Memory B cell (primary cell): ENCODE measurements at regions not wholly inside any gene's neighbourhood (a gene's known extent, or its start where the extent isn't known, plus 50 kb on each side); places are given as distances from the start of the nearest gene placed in this dataset.

Experiments
- ATAC-seq: fragments of 150-1000 bp; cut with Tn5 transposase; 2 replicates; pipeline ENCODE4 v1.10.0; 2021; ENCODE audit warnings: low read depth, mild to moderate bottlenecking, moderate library complexity
- DNase-seq, 2 donors: peaks; one replicate each; pipeline ENCODE4 v3.0.0; 2022; ENCODE audit warnings: low spot score in 2 of 2
- H3K27ac Mint-ChIP-seq: one replicate; pipeline ENCODE4 v1.8.0; 2022; ENCODE audit warnings: mild to moderate bottlenecking, moderate library complexity, mixed read lengths
- H3K27me3 Mint-ChIP-seq: one replicate; pipeline ENCODE4 v1.8.0; 2022; ENCODE audit warnings: mixed read lengths
- H3K36me3 Mint-ChIP-seq: one replicate; pipeline ENCODE4 v1.8.0; 2022; ENCODE audit warnings: mild to moderate bottlenecking, mixed read lengths
- H3K4me1 Mint-ChIP-seq: one replicate; pipeline ENCODE4 v1.8.0; 2022; ENCODE audit warnings: mixed read lengths
- H3K4me3 Mint-ChIP-seq: one replicate; pipeline ENCODE4 v1.8.0; 2022; ENCODE audit warnings: mild to moderate bottlenecking, moderate library complexity, mixed read lengths
- H3K9me3 Mint-ChIP-seq: one replicate; pipeline ENCODE4 v1.8.0; 2022; ENCODE audit warnings: mixed read lengths

GRCh38 chr3:194985031-194985578 lies 285.9 kb downstream of the XXYLT1 start:
- Mint-ChIP-seq H3K27me3 (peaks cover 15% of the 10 kb centered on the region), H3K27ac (no peak overlapping the region), H3K36me3 (peaks cover 2% of the 10 kb centered on the region), H3K9me3 (peaks cover 1% of the 10 kb centered on the region), H3K4me3 (no peak overlapping the region), H3K4me1 (no peaks in the 10 kb centered on the region)
- no peak for DNase-seq
- no peak for ATAC-seq

DNA sequence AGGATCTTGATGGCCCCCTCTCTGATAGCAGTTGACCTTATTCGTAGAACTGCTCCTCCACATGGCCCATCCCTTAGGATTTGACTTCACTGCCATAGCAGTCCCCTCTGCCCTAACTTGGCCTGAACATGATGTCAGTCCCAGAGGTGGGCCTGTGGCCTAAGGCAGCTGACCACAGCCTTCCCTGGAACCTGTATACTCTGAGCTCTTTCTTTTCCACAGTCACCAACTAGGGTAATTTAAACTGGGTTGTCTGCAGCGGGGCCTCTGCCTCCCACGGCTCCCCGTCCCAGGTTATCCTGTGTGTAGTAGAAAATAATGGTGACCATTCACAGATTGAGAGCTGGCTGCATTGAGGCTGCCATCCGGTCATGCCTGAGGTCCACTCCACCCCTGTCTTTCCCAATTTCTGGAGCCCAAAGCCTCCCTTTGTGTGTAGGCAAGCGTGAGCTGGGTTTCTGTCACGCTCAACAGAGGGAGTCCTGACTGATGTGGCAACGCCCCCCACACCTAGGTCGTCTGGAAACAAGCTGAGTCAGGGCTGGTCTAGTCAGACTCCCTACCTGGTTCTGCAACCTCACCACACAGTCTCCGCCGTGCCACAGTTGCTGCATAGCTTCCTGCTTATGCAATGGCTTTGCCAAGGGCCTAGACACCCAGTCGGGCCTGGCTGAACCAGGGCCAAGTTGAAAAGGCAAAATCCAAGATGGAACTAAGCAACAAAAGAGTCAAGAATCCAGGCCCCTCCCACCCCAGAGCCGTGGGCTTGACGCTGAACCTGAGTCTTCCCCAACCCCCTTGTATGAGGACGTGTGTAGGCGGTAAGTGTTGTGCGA lies 284.5 kb downstream of the XXYLT1 start:
- Mint-ChIP-seq H3K4me1 (no peaks in the 10 kb centered on the region), H3K27me3 (peaks cover 17% of the 10 kb centered on the region), H3K4me3 (no peak overlapping the region), H3K36me3 (peaks cover 2% of the 10 kb centered on the region), H3K9me3 (peaks cover 4% of the 10 kb centered on the region), H3K27ac (no peak overlapping the region)
- ATAC-seq, result no peak
- no peak for DNase-seq

- peaks cover 3% of the 10 kb centered on the region for H3K9me3 Mint-ChIP-seq
- H3K27me3 Mint-ChIP-seq, result peaks cover 16% of the 10 kb centered on the region
- DNase-seq, result no peak
- ATAC-seq, result no peak
- no peaks in the 10 kb centered on the region for H3K4me1 Mint-ChIP-seq
- no peak overlapping the region for H3K4me3 Mint-ChIP-seq
- H3K36me3 Mint-ChIP-seq, result no peaks in the 10 kb centered on the region
- no peak overlapping the region for H3K27ac Mint-ChIP-seq
These were observed 283.1 kb downstream of the XXYLT1 start for GRCh38 chr3:194987571-194988494.

DNA sequence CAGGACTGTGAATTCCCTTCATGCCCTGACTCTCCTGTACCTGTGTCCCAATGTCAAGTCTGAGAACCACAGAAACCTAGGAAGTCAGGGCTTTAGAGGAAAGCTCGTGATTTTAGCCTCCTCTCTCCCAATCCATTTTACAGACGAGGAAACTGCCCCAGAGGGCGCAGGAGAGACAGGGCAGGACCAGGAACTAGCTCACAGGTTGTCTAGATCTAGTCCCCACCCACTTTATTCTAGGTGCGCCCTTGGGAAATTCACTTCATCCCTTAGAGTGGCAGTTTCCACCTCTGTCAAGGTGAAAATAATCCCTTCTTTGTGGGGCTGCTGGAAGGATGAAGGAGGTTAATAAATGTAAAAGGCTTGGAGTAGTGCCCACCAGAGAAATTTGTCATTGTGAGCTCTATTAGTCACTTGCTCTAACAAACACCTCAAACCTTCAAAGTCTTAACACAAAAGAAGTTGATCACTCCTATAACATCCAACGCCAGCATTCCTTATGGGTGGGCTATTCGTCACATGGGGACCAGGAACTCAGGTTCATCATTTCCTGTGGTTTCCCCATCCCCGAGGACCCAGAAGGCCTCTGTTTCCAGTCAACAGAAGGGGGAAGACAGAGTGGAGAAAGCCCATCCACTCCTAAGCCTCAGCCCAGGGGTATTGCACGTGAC lies 282.3 kb downstream of the XXYLT1 start:
- H3K4me1 Mint-ChIP-seq, result no peaks in the 10 kb centered on the region

DNA sequence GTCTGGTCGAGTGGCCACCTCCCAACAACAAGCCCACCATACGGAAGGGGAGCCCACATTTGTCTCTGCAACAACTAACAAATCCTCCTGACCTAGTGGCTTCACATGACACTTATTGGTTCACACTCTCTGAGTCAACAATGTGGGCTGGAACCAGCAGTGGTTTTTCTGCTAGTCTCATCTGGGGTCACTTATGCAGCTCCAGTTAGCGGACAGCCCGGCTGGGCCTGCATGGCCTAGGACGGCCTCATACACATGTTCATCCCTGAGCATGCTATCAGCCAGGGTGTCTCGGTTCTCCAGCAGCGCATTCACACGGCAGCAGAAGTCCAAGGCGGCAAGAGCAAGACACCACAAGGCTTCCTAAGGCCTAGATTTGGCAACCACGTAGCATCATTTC lies 281.7 kb downstream of the XXYLT1 start:
- Mint-ChIP-seq H3K36me3 (no peaks in the 10 kb centered on the region), H3K27me3 (peaks cover 12% of the 10 kb centered on the region), H3K4me1 (no peaks in the 10 kb centered on the region), H3K27ac (no peak overlapping the region), H3K9me3 (peaks cover 3% of the 10 kb centered on the region), H3K4me3 (no peak overlapping the region)
- no peak for DNase-seq
- no peak for ATAC-seq

More for the DNA sequence above, 282.3 kb downstream of the XXYLT1 start:
- Mint-ChIP-seq H3K9me3 (peaks cover 3% of the 10 kb centered on the region), H3K27ac (no peak overlapping the region), H3K4me3 (no peak overlapping the region), H3K27me3 (peaks cover 15% of the 10 kb centered on the region), H3K36me3 (no peaks in the 10 kb centered on the region)
- DNase-seq, result no peak
- no peak for ATAC-seq

GRCh38 chr3:194990454-194991337 lies 280.3 kb downstream of the XXYLT1 start:
- H3K4me3 Mint-ChIP-seq, result no peak overlapping the region
- no peak overlapping the region for H3K27ac Mint-ChIP-seq
- H3K4me1 Mint-ChIP-seq, result no peaks in the 10 kb centered on the region
- ATAC-seq (no peak), DNase-seq (no peak)
- peaks cover 11% of the 10 kb centered on the region for H3K27me3 Mint-ChIP-seq
- no peaks in the 10 kb centered on the region for H3K36me3 Mint-ChIP-seq
- H3K9me3 Mint-ChIP-seq, result peaks cover 3% of the 10 kb centered on the region

- Mint-ChIP-seq H3K27ac (no peak overlapping the region), H3K4me1 (no peaks in the 10 kb centered on the region), H3K27me3 (peaks cover 8% of the 10 kb centered on the region), H3K9me3 (peaks cover 3% of the 10 kb centered on the region), H3K36me3 (no peaks in the 10 kb centered on the region), H3K4me3 (no peak overlapping the region)
- ATAC-seq, result no peak
- no peak for DNase-seq
These were observed 279.7 kb downstream of the XXYLT1 start for GRCh38 chr3:194991338-194991654.

DNA sequence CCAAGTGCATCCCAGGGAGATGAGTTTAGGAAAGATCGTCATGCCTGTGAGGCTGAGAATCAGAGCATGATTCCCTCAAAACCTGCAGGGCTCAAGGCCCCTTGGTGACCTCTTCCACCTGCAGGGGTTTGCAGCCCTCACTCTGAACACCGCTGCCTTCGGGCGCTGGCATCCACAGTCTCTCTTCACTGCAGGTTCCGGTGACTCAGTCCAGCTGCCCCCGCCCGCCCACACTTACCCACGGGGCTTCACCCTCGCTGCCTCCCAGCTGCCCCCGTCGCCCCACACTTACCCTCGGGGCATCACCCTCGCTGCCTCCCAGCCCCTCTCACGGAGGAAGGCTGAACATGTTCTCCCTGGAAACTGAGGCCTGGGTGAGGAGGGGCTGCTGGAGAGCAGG lies 277.1 kb downstream of the XXYLT1 start:
- ATAC-seq (no peak), DNase-seq (no peak)
- Mint-ChIP-seq H3K9me3 (peaks cover 3% of the 10 kb centered on the region), H3K36me3 (no peaks in the 10 kb centered on the region), H3K27ac (no peak overlapping the region), H3K4me3 (no peak overlapping the region), H3K27me3 (peaks cover 8% of the 10 kb centered on the region), H3K4me1 (no peaks in the 10 kb centered on the region)

- H3K27me3 Mint-ChIP-seq, result peaks cover 6% of the 10 kb centered on the region
- no peak for ATAC-seq
- DNase-seq, result no peak
- peaks cover 3% of the 10 kb centered on the region for H3K9me3 Mint-ChIP-seq
- no peaks in the 10 kb centered on the region for H3K36me3 Mint-ChIP-seq
- no peak overlapping the region for H3K4me3 Mint-ChIP-seq
- H3K4me1 Mint-ChIP-seq, result no peaks in the 10 kb centered on the region
- no peak overlapping the region for H3K27ac Mint-ChIP-seq
These were observed 276.4 kb downstream of the XXYLT1 start for GRCh38 chr3:194994551-194994981.

DNA sequence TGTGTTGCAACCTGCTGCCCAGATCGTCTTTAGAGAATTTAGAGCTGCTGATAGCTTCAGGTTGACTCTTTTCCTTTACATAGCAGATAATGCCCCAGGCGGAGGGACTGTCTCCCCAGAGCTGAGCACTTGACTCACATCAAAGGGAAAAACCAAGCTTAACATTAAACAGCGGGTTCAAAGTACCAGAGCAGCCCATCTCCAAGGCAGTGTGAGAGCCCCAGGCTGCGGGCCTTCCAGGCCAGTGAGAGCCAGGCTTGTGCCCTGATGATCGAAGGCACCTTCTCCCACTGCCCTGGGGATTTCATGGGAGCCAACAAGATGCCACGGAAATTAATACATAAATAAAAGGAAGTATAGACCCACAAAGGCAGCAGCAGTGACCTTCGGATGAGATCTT lies 275.6 kb downstream of the XXYLT1 start:
- Mint-ChIP-seq H3K27ac (no peak overlapping the region), H3K4me1 (no peaks in the 10 kb centered on the region), H3K27me3 (peaks cover 4% of the 10 kb centered on the region), H3K9me3 (peaks cover 3% of the 10 kb centered on the region), H3K36me3 (no peaks in the 10 kb centered on the region), H3K4me3 (no peak overlapping the region)
- no peak for ATAC-seq
- DNase-seq, result no peak

GRCh38 chr3:194995922-194996321 lies 275.0 kb downstream of the XXYLT1 start:
- no peak overlapping the region for H3K4me3 Mint-ChIP-seq
- H3K4me1 Mint-ChIP-seq, result no peaks in the 10 kb centered on the region
- H3K27ac Mint-ChIP-seq, result no peak overlapping the region
- no peaks in the 10 kb centered on the region for H3K36me3 Mint-ChIP-seq
- H3K9me3 Mint-ChIP-seq, result peaks cover 3% of the 10 kb centered on the region
- DNase-seq (no peak), ATAC-seq (no peak)
- peaks cover 4% of the 10 kb centered on the region for H3K27me3 Mint-ChIP-seq

DNA sequence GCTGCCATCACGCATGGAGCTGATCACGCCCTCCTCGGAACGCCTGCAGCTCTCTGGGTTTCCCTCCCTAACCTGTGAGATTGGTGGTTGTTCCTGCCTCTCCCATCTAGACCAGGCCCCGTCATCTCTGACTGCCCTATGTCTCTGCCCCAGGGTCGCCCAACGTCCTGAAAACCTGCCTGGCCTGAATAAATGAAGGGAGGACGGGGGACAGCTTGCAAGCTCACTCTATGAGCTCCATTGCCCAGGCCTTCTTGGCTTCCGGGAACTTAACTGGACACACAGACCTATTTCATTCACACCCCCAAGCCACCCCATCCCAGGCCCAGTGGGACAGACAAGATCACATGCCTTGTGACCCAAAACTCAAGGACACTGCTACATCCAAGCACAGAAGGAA lies 274.2 kb downstream of the XXYLT1 start:
- Mint-ChIP-seq H3K27me3 (peaks cover 3% of the 10 kb centered on the region), H3K27ac (no peak overlapping the region), H3K4me1 (peaks cover 2% of the 10 kb centered on the region), H3K9me3 (no peaks in the 10 kb centered on the region), H3K36me3 (no peaks in the 10 kb centered on the region), H3K4me3 (no peak overlapping the region)
- ATAC-seq (no peak), DNase-seq (no peak)

- no peaks in the 10 kb centered on the region for H3K9me3 Mint-ChIP-seq
- DNase-seq, result no peak
- peaks cover 11% of the 10 kb centered on the region for H3K4me1 Mint-ChIP-seq
- no peak for ATAC-seq
- H3K27me3 Mint-ChIP-seq, result peaks cover 3% of the 10 kb centered on the region
- H3K27ac Mint-ChIP-seq, result no peak overlapping the region
- H3K4me3 Mint-ChIP-seq, result no peak overlapping the region
- H3K36me3 Mint-ChIP-seq, result no peaks in the 10 kb centered on the region
These were observed 272.5 kb downstream of the XXYLT1 start for GRCh38 chr3:194998417-194998816.
